Fibroblast of pulmonary artery (primary cell): ENCODE measurements at regions not wholly inside any gene's neighbourhood (a gene's known extent, or its start where the extent isn't known, plus 50 kb on each side); places are given as distances from the start of the nearest gene placed in this dataset.

Source experiments
- DNase-seq: peaks from one replicate; pipeline ENCODE4 v3.0.0-alpha.2; 2010; ENCODE audit warnings: low read depth
- H3K4me3 ChIP-seq: replicated peaks from 2 replicates; pipeline ENCODE4 v1.5.1; 2011; ENCODE audit warnings: low read depth, mild to moderate bottlenecking, control low read depth, low read length, moderate library complexity
- TF ChIP-seq, protein P1 (sequence below): IDR thresholded peaks from 2 replicates; pipeline ENCODE4 v1.5.1; 2011; ENCODE audit warnings: mild to moderate bottlenecking, control low read depth, low read length, inconsistent platforms; ENCODE audit errors: missing control alignments

DNA sequence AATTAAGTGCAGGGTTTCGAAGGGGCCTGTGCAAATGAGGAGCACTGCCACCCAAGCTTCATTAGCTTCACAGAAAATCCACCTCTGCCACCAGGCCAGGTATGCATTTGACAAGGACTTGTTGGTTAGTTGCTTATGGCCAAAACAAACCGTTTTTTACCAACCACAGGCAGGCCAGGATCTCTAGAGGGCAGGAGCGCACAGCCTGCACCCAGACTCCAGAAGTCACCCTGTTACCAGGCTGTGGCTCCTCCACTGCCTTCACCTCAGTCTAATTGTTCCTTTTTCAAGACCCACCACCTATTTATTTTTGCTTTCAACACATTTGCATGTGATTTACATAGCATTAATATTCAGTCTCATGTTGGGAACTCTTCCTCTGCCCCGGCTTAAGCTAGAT is 78.3 kb upstream of the HSPA9 start:
- DNase-seq: peak; percentile 55
- no peak overlapping the region for H3K4me3 ChIP-seq
- TF ChIP-seq, protein P1, sequence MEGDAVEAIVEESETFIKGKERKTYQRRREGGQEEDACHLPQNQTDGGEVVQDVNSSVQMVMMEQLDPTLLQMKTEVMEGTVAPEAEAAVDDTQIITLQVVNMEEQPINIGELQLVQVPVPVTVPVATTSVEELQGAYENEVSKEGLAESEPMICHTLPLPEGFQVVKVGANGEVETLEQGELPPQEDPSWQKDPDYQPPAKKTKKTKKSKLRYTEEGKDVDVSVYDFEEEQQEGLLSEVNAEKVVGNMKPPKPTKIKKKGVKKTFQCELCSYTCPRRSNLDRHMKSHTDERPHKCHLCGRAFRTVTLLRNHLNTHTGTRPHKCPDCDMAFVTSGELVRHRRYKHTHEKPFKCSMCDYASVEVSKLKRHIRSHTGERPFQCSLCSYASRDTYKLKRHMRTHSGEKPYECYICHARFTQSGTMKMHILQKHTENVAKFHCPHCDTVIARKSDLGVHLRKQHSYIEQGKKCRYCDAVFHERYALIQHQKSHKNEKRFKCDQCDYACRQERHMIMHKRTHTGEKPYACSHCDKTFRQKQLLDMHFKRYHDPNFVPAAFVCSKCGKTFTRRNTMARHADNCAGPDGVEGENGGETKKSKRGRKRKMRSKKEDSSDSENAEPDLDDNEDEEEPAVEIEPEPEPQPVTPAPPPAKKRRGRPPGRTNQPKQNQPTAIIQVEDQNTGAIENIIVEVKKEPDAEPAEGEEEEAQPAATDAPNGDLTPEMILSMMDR: peak; percentile 43

DNA sequence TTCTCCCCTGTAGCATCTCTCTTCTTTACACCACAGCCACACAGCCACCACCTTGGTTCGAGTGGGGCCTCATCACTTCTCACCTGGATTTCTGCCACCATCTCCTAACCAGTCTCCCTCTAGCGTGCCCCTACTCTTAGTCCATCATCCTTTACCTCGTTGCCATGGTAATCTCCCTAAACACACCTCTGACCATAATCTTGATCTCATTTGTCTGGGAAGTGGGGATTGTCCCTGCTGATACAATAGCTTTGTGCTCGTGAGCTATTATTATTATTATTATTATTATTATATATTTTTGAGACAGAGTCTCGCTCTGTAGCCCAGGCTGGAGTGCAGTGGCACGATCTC is 76.5 kb upstream of the HSPA9 start:
- no peak for DNase-seq
- TF ChIP-seq, protein P1: no peak
- no peak overlapping the region for H3K4me3 ChIP-seq

DNA sequence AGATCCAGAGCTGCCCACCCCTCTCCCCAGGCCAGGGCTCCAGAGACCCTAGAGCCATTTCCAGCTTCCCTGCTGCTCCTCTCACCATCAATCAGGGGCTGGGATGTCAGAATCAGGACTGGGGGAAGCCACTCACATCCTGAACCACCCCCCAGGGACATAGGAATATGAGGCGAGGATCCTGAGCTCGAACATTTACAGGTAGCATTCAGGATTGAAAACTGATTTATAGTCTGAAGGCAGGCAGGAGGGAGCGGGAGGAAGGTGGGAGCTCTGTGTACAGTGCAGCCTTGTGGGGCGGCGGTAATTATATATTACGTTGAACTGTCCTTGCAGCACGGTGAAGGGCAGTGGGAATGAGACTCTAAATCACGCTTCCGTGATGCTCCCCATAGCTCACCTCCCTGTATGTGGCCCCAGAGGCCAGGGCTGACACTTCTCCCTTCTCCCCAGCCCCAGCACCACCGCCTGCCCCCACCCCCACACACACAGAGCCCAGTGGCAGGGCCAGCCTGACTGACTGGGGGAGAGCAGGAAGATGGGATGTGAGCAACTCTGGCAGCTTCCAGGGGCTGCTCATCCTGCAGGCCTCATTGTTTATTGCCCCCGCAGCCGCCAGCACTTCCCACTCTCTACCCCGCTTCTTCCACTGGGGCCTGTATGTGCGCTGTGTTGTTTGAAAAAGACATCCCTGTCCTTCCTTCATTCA is 76.0 kb upstream of the HSPA9 start:
- H3K4me3 ChIP-seq: no peak overlapping the region
- DNase-seq: no peak
- TF ChIP-seq, protein P1: no peak

DNA sequence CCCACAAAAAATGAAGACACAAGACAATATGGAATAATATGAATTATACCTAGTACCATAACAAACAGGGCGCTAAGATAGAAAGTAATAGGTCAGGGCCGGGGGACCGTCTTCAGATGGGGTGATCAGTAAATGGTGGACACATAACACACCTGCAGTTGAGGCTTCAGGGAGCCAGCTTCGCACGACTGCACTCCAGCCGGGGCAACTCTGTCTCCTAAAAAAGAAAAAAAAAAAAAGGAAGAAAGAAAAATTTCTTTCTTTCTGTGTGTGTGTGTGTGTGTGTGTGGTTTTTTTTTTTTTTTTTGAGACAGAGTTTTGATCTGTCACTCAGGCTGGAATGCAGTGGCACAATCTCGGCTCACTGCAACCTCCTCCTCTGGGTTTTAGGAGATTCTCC is 75.0 kb upstream of the HSPA9 start:
- TF ChIP-seq, protein P1: no peak
- H3K4me3 ChIP-seq: no peak overlapping the region

DNA sequence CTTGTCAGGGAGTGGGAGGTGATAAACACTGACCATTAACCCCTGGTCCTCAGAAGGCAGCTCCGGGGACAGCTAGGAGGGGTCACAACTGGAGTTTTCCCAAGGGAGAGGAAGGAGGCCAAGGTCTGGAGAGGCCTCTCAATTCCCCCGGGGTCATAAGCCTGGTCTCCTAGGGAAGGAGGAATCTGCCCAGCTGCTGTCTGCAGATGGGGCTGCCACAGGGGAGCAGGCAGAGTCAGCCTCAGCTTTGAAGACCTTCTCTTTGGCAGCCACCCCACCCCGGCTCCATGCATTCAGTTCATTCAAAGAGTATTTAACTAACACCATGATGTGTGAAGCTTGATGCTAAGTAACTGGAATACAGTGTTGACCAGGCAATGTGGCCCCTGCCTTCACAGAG is 74.6 kb upstream of the HSPA9 start:
- TF ChIP-seq, protein P1: no peak
- DNase-seq: no peak
- H3K4me3 ChIP-seq: no peak overlapping the region

More for the DNA sequence above, 75.0 kb upstream of the HSPA9 start:
- no peak for DNase-seq

DNA sequence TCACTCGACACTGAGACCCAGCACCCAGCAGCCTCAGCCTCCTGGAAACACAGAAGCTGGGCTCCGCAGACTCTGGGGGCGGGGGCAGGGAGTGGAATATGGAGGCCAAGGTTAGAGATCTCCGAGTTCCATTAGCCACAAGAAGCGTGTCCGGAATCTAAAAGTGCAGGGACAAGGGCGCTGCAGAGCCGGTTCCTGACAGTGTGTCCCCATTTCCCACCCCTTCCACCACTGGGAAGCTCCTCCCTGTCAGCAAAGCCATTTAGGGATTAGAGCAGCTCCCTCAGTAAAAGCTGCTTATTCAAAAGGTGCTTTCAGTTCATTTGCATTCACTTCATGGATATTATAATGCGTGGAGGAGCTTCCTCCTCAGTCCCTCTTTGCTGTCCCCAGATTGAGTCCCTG is 74.1 kb upstream of the HSPA9 start:
- TF ChIP-seq, protein P1: no peak
- no peak for DNase-seq
- no peak overlapping the region for H3K4me3 ChIP-seq

DNA sequence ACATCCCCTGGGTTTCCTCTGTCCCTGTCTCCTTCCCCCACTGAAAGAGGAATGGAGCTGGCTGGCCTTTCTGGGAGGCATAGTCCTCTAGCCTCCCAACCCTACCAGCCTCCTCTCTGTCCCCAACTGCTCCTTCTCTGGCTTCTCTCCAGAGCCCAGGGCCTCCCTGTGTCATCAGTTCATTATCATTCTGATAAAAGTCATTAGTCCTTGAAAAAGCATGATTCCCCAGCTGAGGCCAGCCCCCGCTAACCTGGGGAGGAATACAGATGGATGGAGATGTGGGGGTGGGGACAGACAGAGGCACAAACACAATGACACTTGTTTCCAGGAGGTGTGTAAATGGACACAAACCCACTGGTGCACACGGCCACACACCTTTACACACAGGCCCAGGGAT is 73.6 kb upstream of the HSPA9 start:
- DNase-seq: no peak
- TF ChIP-seq, protein P1: no peak
- no peak overlapping the region for H3K4me3 ChIP-seq
